ENCODE measurements at regions not wholly inside any gene's neighbourhood (a gene's known extent, or its start where the extent isn't known, plus 50 kb on each side); places are given as distances from the start of the nearest gene placed in this dataset.

GRCh38 chr6:48563433-48563832, 452.4 kb upstream of the PTCHD4 start (continued):
- TF ChIP-seq REST (IDR thresholded peaks at IDR 0.05; ENCODE audit: low read depth, low read length) (no peak), SIN3A (IDR thresholded peaks at IDR 0.05; ENCODE audit: low read depth, low read length) (no peak), BCL11A (IDR thresholded peaks at IDR 0.05; ENCODE audit: low read depth, low read length) (no peak)

- no peak for FAIRE-seq
- DNase-seq (ENCODE audit: low read depth, low spot score): no peak
- no peak overlapping the region for H2AFZ ChIP-seq (ENCODE audit: control insufficient read depth, low read depth, low read length)
- no peak overlapping the region for H3K27ac ChIP-seq (ENCODE audit: control insufficient read depth, insufficient read depth)
- no peaks in the 10 kb centered on the region for H3K36me3 ChIP-seq (ENCODE audit: control insufficient read depth in 2 of 2, insufficient read depth in 2 of 2, low read length in 1 of 2)
- no peaks in the 10 kb centered on the region for H3K79me2 ChIP-seq (ENCODE audit: control insufficient read depth, insufficient read depth, low read length)
- POLR2A ChIA-PET: no interaction called here
- H3K9ac ChIP-seq (ENCODE audit: control insufficient read depth, insufficient read depth, low read length): no peak overlapping the region
- RAD21 ChIA-PET (ENCODE audit: unreplicated experiment): no interaction called here
- CTCF ChIA-PET: no interaction called here
- WGBS (ENCODE audit: insufficient coverage, insufficient replicate concordance, low lambda C conversion rate, missing lambda C conversion rate): 7% methylated on average over 3 of the region's 3 CpGs
- intact Hi-C loops (cut with micrococcal nuclease; ENCODE audit: unreplicated experiment) (no loop called here), in situ Hi-C loops (cut with MboI) (no loop called here)
- no peaks in the 10 kb centered on the region for H4K20me1 ChIP-seq (ENCODE audit: control insufficient read depth, insufficient read depth)
- no peaks in the 10 kb centered on the region for H3K9me3 ChIP-seq (replicated peaks; ENCODE audit: control insufficient read depth, insufficient read depth, low read length)
- BruUV-seq (replicated peaks): no TSS peak
- H3K4me2 ChIP-seq (ENCODE audit: control insufficient read depth, insufficient read depth): no peak overlapping the region
- SMC1A ChIA-PET (ENCODE audit: uncharacterized antibody, unreplicated experiment): no interaction called here
- ATAC-seq: no peak
- no peaks in the 10 kb centered on the region for H3K4me1 ChIP-seq (ENCODE audit: control insufficient read depth, insufficient read depth, low read length)
- H3K4me3 ChIP-seq: no peak overlapping the region
- no peaks in the 10 kb centered on the region for H3K27me3 ChIP-seq (replicated peaks in 1 of 2; ENCODE audit: control insufficient read depth in 2 of 2, insufficient read depth in 2 of 2, low read length in 1 of 2)
- TF ChIP-seq ZNF207 (IDR thresholded peaks at IDR 0.05; ENCODE audit: borderline replicate concordance) (no peak), GABPA (IDR thresholded peaks at IDR 0.05; ENCODE audit: low read depth) (no peak), TCF12 (IDR thresholded peaks at IDR 0.05; ENCODE audit: low read depth, low read length) (no peak), SUZ12 (IDR thresholded peaks at IDR 0.05; ENCODE audit: unreplicated experiment) (no peak), NR2C2 (IDR thresholded peaks at IDR 0.05; ENCODE audit: borderline replicate concordance, control insufficient read depth, insufficient read length, low read depth) (no peak), RFX5 (IDR thresholded peaks at IDR 0.05; ENCODE audit: low read depth, low read length) (no peak), PAX5 (IDR thresholded peaks at IDR 0.05; ENCODE audit: borderline replicate concordance, low read depth, low read length) (no peak), TCF7 (IDR thresholded peaks at IDR 0.05; ENCODE audit: borderline replicate concordance) (no peak), SIX5 (IDR thresholded peaks at IDR 0.05; ENCODE audit: low read depth, low read length, severe bottlenecking) (no peak), ZNF622 (IDR thresholded peaks at IDR 0.05) (no peak), NKRF (conservative IDR thresholded peaks at IDR 0.05) (no peak), WRNIP1 (IDR thresholded peaks at IDR 0.05; ENCODE audit: borderline replicate concordance, low read depth, low read length) (no peak)
Measured at GRCh38 chr6:48560408-48560807, 449.4 kb upstream of the PTCHD4 start.

Data from GM12878 (cell line).